ENCODE measurements at regions not wholly inside any gene's neighbourhood (a gene's known extent, or its start where the extent isn't known, plus 50 kb on each side); places are given as distances from the start of the nearest gene placed in this dataset.

DNA sequence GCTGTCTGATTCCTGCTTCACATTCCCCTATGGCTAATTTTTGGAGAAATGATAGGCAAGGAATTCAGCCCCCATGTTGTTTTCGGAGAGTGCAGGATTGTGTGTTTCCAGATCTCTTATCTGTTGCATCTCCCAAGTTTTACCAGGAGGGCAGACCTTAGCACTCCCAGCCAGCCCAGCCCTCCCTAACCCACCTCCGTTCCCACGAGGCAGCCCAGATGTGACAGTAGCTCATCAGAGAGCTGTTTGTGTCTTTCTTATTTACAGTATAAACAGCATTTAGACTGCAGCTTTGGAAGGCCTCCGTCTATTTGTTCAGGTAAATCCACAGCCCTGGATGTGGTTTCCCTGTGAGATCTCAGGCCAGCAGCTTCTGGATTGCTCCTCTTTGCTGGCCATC lies 91.6 kb downstream of the THNSL2 start:
- Histone ChIP-seq H3K36me3 (ENCODE audit: insufficient read depth, low read length) (no peaks in the 10 kb centered on the region), H3K4me3 (ENCODE audit: low read depth, low read length, poor library complexity, severe bottlenecking) (no peak overlapping the region), H3K9ac (ENCODE audit: low read length) (no peak overlapping the region), H3K4me2 (ENCODE audit: low read length) (no peak overlapping the region), H3K4me1 (ENCODE audit: insufficient read depth, low read length, severe bottlenecking) (no peaks in the 10 kb centered on the region), H3F3A (ENCODE audit: insufficient read depth, low read length) (no peaks in the 10 kb centered on the region), H2AFZ (ENCODE audit: low read length) (no peak overlapping the region), H3K9me3 (ENCODE audit: low read length) (no peaks in the 10 kb centered on the region), H4K20me1 (ENCODE audit: insufficient read depth, low read length) (no peaks in the 10 kb centered on the region), H3K27ac (ENCODE audit: low read depth, low read length, poor library complexity, severe bottlenecking) (no peak overlapping the region), H3K79me2 (ENCODE audit: insufficient read depth, low read length) (no peaks in the 10 kb centered on the region), H3K27me3 (ENCODE audit: insufficient read depth, low read length) (no peaks in the 10 kb centered on the region), H3K9me2 (ENCODE audit: low read depth, low read length) (no peaks in the 10 kb centered on the region)
- no peak for TF ChIP-seq EZH2 (IDR thresholded peaks at IDR 0.05; ENCODE audit: borderline replicate concordance, low read length)
- TF ChIP-seq, protein P1, sequence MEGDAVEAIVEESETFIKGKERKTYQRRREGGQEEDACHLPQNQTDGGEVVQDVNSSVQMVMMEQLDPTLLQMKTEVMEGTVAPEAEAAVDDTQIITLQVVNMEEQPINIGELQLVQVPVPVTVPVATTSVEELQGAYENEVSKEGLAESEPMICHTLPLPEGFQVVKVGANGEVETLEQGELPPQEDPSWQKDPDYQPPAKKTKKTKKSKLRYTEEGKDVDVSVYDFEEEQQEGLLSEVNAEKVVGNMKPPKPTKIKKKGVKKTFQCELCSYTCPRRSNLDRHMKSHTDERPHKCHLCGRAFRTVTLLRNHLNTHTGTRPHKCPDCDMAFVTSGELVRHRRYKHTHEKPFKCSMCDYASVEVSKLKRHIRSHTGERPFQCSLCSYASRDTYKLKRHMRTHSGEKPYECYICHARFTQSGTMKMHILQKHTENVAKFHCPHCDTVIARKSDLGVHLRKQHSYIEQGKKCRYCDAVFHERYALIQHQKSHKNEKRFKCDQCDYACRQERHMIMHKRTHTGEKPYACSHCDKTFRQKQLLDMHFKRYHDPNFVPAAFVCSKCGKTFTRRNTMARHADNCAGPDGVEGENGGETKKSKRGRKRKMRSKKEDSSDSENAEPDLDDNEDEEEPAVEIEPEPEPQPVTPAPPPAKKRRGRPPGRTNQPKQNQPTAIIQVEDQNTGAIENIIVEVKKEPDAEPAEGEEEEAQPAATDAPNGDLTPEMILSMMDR (IDR thresholded peaks at IDR 0.05; ENCODE audit: low read length) = no peak

DNA sequence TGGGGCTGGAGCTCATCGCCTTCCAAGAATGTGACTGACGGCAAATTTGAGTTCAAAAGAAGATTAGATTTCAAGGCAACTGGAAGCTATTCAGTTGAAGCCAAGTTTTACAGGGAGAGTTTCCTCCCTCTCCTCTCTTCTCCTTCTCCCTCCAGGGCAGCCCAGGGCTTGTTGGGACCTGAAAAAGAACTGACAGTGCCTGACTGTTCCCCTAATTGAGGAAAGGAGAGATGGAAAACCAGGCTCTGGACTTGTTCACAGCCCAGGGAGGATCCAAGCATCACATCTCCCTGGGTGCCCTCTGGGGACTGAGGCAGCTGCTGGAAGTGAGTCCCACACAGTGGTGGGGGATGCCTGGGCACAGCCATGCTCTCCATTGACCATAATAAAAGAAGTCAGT lies 88.1 kb downstream of the THNSL2 start:
- H3F3A ChIP-seq (ENCODE audit: insufficient read depth, low read length) = no peaks in the 10 kb centered on the region
- H3K27me3 ChIP-seq (ENCODE audit: insufficient read depth, low read length) = no peaks in the 10 kb centered on the region
- no peak overlapping the region for H3K4me2 ChIP-seq (ENCODE audit: low read length)

DNA sequence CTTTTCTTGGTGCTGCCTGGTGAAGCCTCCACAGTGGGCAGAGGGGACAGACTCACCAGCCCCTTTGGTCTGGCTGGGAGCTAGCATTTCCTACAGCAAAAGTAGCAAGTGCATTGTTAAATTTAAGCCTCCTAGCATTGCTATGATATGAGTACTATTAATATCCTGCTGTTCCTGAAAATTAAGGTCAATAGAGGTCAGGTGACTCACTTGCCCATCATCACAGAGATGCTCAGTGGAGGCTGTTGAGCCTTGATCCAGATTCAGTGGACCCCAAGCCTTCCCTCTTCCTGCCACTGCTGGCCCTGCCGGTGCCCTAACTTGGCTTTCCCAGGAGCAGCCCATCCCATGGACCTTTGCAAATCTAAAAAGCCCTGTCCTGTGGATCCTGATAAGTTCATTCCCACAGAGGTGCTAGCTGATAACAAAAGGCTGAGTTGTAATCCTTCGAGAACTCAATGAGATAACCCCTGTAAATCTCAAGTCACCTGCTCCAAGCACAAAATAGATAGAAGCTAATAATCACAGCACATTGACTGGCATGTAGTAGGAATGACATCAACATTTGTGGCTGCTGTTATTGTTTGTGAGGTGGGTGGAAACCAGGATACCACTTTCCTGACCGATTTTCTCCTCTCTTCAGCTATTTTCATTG lies 84.4 kb downstream of the THNSL2 start:
- Histone ChIP-seq H3K4me1 (ENCODE audit: insufficient read depth, low read length, severe bottlenecking) (no peaks in the 10 kb centered on the region), H3K27me3 (ENCODE audit: insufficient read depth, low read length) (no peaks in the 10 kb centered on the region)
- TF ChIP-seq, protein P1 (IDR thresholded peaks at IDR 0.05; ENCODE audit: low read length) = no peak
- no peak for TF ChIP-seq EZH2 (IDR thresholded peaks at IDR 0.05; ENCODE audit: borderline replicate concordance, low read length)

More for the DNA sequence above, 88.1 kb downstream of the THNSL2 start:
- no peaks in the 10 kb centered on the region for H3K79me2 ChIP-seq (ENCODE audit: insufficient read depth, low read length)
- no peak overlapping the region for H3K4me3 ChIP-seq (ENCODE audit: low read depth, low read length, poor library complexity, severe bottlenecking)
- no peaks in the 10 kb centered on the region for H3K9me2 ChIP-seq (ENCODE audit: low read depth, low read length)
- no peak overlapping the region for H3K9ac ChIP-seq (ENCODE audit: low read length)
- H3K36me3 ChIP-seq (ENCODE audit: insufficient read depth, low read length) = no peaks in the 10 kb centered on the region
- no peaks in the 10 kb centered on the region for H3K9me3 ChIP-seq (ENCODE audit: low read length)
- TF ChIP-seq, protein P1 (IDR thresholded peaks at IDR 0.05; ENCODE audit: low read length) = no peak
- no peak for TF ChIP-seq EZH2 (IDR thresholded peaks at IDR 0.05; ENCODE audit: borderline replicate concordance, low read length)
- H2AFZ ChIP-seq (ENCODE audit: low read length) = no peak overlapping the region
- no peaks in the 10 kb centered on the region for H4K20me1 ChIP-seq (ENCODE audit: insufficient read depth, low read length)
- H3K27ac ChIP-seq (ENCODE audit: low read depth, low read length, poor library complexity, severe bottlenecking) = no peak overlapping the region
- H3K4me1 ChIP-seq (ENCODE audit: insufficient read depth, low read length, severe bottlenecking) = no peaks in the 10 kb centered on the region

More for the DNA sequence above, 84.4 kb downstream of the THNSL2 start:
- H3K9me2 ChIP-seq (ENCODE audit: low read depth, low read length) = no peaks in the 10 kb centered on the region
- no peak overlapping the region for H3K27ac ChIP-seq (ENCODE audit: low read depth, low read length, poor library complexity, severe bottlenecking)
- no peak overlapping the region for H3K4me2 ChIP-seq (ENCODE audit: low read length)
- no peak overlapping the region for H3K9ac ChIP-seq (ENCODE audit: low read length)
- no peak overlapping the region for H3K4me3 ChIP-seq (ENCODE audit: low read depth, low read length, poor library complexity, severe bottlenecking)
- H4K20me1 ChIP-seq (ENCODE audit: insufficient read depth, low read length) = no peaks in the 10 kb centered on the region
- no peaks in the 10 kb centered on the region for H3K36me3 ChIP-seq (ENCODE audit: insufficient read depth, low read length)
- H3K79me2 ChIP-seq (ENCODE audit: insufficient read depth, low read length) = no peaks in the 10 kb centered on the region
- no peaks in the 10 kb centered on the region for H3F3A ChIP-seq (ENCODE audit: insufficient read depth, low read length)
- no peak overlapping the region for H2AFZ ChIP-seq (ENCODE audit: low read length)
- no peaks in the 10 kb centered on the region for H3K9me3 ChIP-seq (ENCODE audit: low read length)
